ENCODE measurements at regions not wholly inside any gene's neighbourhood (a gene's known extent, or its start where the extent isn't known, plus 50 kb on each side); places are given as distances from the start of the nearest gene placed in this dataset.

DNA sequence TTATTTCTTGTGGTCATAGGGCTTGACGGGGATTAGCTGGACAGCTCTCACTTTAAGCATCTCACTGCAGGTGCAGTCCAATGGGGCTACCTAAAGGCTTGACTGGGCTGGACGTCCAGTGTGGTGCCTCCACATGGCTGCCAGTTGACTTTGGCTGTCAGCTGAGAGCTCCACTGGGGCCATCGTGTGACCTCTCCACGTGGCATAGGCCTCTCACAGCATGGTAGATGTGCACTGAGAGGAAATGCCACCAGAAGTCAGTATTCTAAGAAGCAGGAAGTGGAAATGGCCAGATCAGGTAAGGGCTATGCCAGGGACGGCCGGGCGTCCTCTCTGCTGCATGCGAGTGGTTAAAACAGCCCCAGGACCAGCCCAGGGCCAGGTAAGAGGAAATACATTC, 105.2 kb upstream of the TWIST2 start:
- ChIA-PET POLR2A (interaction anchor here (0.6 kb wide), 1 partner anchor 1515 kb away, joined by 3 read pairs; no protein-coding TSS in a partner anchor), CTCF (interaction anchor here (0.9 to 2.3 kb wide), 3 partner anchors 11 to 45 kb away, joined by 3 to 9 read pairs (median 4); no protein-coding TSS in a partner anchor)
- Histone ChIP-seq H3K4me2 (no peak overlapping the region), H3K27ac (no peak overlapping the region), H3K4me1 (no peaks in the 10 kb centered on the region), H3K4me3 (no peak overlapping the region), H3K9me3 (0 out of 3 replicates have a peak, but pooled peaks cover 6% of the 10 kb centered on the region)
- DNase-seq (ENCODE audit: low read depth in 1 of 2, low spot score in 1 of 2) (no peak), ATAC-seq (no peak), FAIRE-seq (no peak)
- 66% methylated on average over 8 of the region's 8 CpGs for WGBS (ENCODE audit: missing lambda C conversion rate)
- TF ChIP-seq MAZ (IDR thresholded peaks at IDR 0.05; ENCODE audit: borderline replicate concordance, low read depth, low read length) (no peak), ZFP36 (IDR thresholded peaks at IDR 0.05; ENCODE audit: borderline replicate concordance, partially characterized antibody) (no peak), FOSL2 (IDR thresholded peaks at IDR 0.05) (no peak), FOSL2 (CRISPR knock-in tag; IDR thresholded peaks at IDR 0.05) (no peak), RAD21 (conservative IDR thresholded peaks at IDR 0.05 in 1 of 2, IDR thresholded peaks at IDR 0.05 in 1 of 2) (no peak), BHLHE40 (IDR thresholded peaks at IDR 0.05; ENCODE audit: low read depth, low read length) (no peak), CHD2 (IDR thresholded peaks at IDR 0.05; ENCODE audit: low read length, partially characterized antibody) (no peak), TP53 (CRISPR knock-in tag; IDR thresholded peaks at IDR 0.05) (no peak), RNF2 (IDR thresholded peaks at IDR 0.05; ENCODE audit: borderline replicate concordance, low read depth) (no peak), FOXS1 (CRISPR knock-in tag; IDR thresholded peaks at IDR 0.05) (no peak)
- TF ChIP-seq, protein P1, sequence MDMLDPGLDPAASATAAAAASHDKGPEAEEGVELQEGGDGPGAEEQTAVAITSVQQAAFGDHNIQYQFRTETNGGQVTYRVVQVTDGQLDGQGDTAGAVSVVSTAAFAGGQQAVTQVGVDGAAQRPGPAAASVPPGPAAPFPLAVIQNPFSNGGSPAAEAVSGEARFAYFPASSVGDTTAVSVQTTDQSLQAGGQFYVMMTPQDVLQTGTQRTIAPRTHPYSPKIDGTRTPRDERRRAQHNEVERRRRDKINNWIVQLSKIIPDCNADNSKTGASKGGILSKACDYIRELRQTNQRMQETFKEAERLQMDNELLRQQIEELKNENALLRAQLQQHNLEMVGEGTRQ (IDR thresholded peaks at IDR 0.05), result no peak
- TF ChIP-seq, protein P2, sequence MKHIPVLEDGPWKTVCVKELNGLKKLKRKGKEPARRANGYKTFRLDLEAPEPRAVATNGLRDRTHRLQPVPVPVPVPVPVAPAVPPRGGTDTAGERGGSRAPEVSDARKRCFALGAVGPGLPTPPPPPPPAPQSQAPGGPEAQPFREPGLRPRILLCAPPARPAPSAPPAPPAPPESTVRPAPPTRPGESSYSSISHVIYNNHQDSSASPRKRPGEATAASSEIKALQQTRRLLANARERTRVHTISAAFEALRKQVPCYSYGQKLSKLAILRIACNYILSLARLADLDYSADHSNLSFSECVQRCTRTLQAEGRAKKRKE (CRISPR knock-in tag; IDR thresholded peaks at IDR 0.05; ENCODE audit: low read depth), result no peak

DNA sequence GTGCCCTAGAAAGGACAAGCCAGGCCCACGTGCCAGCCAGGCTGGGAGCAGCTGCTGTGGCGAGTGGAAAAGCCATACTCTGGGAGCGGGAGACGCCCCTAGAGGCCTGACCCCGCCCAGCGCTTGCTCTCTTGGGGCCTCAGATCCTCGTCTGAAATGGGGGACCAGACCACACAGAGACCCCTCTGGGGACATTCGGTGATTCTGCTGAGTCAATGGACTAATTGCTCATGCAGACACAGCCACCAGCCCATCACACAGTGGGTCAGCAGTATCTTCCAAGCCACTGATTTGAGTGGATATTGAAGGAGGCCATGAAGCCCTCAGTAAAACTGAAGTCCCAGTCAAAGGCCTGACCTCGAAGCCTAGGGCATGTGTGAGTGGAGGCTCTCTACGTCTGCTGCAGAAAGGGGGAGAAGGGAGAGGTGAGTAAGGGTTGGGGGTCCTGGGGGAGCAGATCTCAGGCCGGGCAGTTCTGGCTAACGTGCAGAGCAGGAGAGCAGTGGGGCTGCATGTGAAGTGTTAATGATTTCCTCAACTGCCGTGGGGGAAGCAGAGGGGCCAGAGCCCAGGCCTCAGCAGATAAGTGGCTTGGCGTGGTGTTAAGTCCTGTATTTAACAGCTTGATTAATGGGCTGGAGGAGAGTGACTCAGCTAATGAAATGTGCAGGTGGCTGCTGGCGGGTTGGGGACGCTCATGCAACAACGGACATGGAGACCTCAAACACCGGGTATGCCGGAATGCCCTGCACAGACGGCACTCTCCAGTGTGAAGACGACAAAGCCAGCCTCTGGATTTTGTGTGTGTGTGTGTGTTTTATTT, 104.4 kb upstream of the TWIST2 start:
- POLR2A ChIA-PET, result no interaction called here

More for the DNA sequence above, 104.4 kb upstream of the TWIST2 start:
- TF ChIP-seq EHF (CRISPR knock-in tag; IDR thresholded peaks at IDR 0.05), result no peak
- no peak for TF ChIP-seq SMC3 (IDR thresholded peaks at IDR 0.05)
- TF ChIP-seq, protein P3, sequence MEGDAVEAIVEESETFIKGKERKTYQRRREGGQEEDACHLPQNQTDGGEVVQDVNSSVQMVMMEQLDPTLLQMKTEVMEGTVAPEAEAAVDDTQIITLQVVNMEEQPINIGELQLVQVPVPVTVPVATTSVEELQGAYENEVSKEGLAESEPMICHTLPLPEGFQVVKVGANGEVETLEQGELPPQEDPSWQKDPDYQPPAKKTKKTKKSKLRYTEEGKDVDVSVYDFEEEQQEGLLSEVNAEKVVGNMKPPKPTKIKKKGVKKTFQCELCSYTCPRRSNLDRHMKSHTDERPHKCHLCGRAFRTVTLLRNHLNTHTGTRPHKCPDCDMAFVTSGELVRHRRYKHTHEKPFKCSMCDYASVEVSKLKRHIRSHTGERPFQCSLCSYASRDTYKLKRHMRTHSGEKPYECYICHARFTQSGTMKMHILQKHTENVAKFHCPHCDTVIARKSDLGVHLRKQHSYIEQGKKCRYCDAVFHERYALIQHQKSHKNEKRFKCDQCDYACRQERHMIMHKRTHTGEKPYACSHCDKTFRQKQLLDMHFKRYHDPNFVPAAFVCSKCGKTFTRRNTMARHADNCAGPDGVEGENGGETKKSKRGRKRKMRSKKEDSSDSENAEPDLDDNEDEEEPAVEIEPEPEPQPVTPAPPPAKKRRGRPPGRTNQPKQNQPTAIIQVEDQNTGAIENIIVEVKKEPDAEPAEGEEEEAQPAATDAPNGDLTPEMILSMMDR (IDR thresholded peaks at IDR 0.05), result no peak
- no peak for TF ChIP-seq CHD2 (IDR thresholded peaks at IDR 0.05; ENCODE audit: low read length, partially characterized antibody)
- no peak for TF ChIP-seq RAD21 (conservative IDR thresholded peaks at IDR 0.05 in 1 of 2, IDR thresholded peaks at IDR 0.05 in 1 of 2)
- TF ChIP-seq RARB (CRISPR knock-in tag; IDR thresholded peaks at IDR 0.05), result no peak
- no peak for TF ChIP-seq CBX2 (IDR thresholded peaks at IDR 0.05; ENCODE audit: borderline replicate concordance, low read depth)
- no peak for TF ChIP-seq KDM1A (IDR thresholded peaks at IDR 0.05; ENCODE audit: low read depth)
- TF ChIP-seq HEYL (CRISPR knock-in tag; IDR thresholded peaks at IDR 0.05), result no peak
- no peak for TF ChIP-seq HDAC2 (IDR thresholded peaks at IDR 0.05)
- TF ChIP-seq FOXS1 (CRISPR knock-in tag; IDR thresholded peaks at IDR 0.05), result no peak
- TF ChIP-seq MAFK (IDR thresholded peaks at IDR 0.05; ENCODE audit: partially characterized antibody), result no peak
- TF ChIP-seq RFX5 (IDR thresholded peaks at IDR 0.05), result no peak
- no peak for TF ChIP-seq RCOR1 (IDR thresholded peaks at IDR 0.05; ENCODE audit: low read depth, low read length)
- TF ChIP-seq, protein P1 (IDR thresholded peaks at IDR 0.05), result no peak
- TF ChIP-seq POLR2A (IDR thresholded peaks at IDR 0.05; ENCODE audit: low read length), result no peak
- TF ChIP-seq, protein P4, sequence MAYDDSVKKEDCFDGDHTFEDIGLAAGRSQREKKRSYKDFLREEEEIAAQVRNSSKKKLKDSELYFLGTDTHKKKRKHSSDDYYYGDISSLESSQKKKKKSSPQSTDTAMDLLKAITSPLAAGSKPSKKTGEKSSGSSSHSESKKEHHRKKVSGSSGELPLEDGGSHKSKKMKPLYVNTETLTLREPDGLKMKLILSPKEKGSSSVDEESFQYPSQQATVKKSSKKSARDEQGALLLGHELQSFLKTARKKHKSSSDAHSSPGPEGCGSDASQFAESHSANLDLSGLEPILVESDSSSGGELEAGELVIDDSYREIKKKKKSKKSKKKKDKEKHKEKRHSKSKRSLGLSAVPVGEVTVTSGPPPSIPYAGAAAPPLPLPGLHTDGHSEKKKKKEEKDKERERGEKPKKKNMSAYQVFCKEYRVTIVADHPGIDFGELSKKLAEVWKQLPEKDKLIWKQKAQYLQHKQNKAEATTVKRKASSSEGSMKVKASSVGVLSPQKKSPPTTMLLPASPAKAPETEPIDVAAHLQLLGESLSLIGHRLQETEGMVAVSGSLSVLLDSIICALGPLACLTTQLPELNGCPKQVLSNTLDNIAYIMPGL (CRISPR knock-in tag; IDR thresholded peaks at IDR 0.05; ENCODE audit: borderline replicate concordance), result no peak
- TF ChIP-seq BHLHE40 (IDR thresholded peaks at IDR 0.05; ENCODE audit: low read depth, low read length), result no peak
- TF ChIP-seq ZFP36 (IDR thresholded peaks at IDR 0.05; ENCODE audit: borderline replicate concordance, partially characterized antibody), result no peak
- no peak for TF ChIP-seq ZC3H11A (IDR thresholded peaks at IDR 0.05)
- no peak for FAIRE-seq
- Histone ChIP-seq H3K4me3 (no peak overlapping the region), H3K9me3 (peaks cover 5% of the 10 kb centered on the region; the same call in 1 of the 3 replicates), H3K27ac (no peak overlapping the region), H3K4me1 (no peaks in the 10 kb centered on the region), H3K4me2 (no peak overlapping the region)
- no peak for ATAC-seq
- WGBS (ENCODE audit: missing lambda C conversion rate), result 68% methylated on average over 19 of the region's 21 CpGs
- no peak for DNase-seq (ENCODE audit: low read depth in 1 of 2, low spot score in 1 of 2)
- CTCF ChIA-PET, result interaction anchor here (0.9 to 2.3 kb wide), 2 partner anchors 41 to 44 kb away, joined by 3 to 9 read pairs; no protein-coding TSS in a partner anchor

All from A549 (cell line).